SIG-M5 treated with dmso at 0.1 percent for 504 hours (cell line): ENCODE measurements at regions not wholly inside any gene's neighbourhood (a gene's known extent, or its start where the extent isn't known, plus 50 kb on each side); places are given as distances from the start of the nearest gene placed in this dataset.
"Not testable (repeated sequence)": the region's sequence is repeated elsewhere in the genome, so short reads cannot be mapped to it uniquely, and the experiment has no call there.

Experiments used
- DNase-seq: peaks from one replicate; lab custom pipeline; 2025; ENCODE audit not compliant: unreplicated experiment; lab: John Stamatoyannopoulos, UW

DNA sequence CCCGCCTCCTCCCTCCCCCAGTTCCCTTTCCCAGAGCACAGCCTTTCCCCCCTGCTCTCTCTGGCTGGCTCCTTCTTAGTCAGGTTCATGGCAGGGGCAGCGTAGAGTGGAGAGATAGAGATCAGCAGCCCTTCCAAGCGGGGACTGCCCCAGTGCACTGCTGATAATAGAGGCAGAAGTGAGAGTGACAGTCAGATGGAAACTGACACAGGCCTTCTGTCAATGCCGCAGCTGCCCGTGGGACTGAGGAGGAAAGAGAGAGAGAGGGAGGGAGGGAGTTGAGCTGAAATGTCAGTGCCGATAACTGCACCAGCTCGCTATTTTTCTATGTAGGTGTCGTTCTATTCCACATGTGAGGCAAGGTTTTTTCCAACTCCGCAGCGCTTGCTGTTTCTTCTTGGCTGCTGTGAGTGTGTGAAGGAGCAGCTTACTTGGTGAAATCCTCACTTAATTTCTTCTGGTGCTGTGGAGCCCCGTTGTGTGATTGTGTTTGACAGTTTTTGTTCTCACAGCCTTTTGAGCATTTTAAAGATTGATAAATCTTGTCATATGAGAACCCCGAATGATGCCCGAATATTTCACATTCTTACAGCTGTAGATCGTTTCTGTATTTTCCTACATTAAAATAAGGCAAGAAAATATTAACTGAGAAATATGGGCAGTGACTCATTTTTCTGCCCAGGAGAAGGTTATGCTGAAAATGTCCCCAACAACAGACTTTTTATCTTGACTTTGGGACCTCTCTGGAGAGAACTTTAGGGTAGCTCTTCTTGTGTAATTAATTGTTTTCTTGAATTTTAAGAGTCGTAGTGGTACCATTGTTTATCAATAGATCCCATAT lies 386.4 kb upstream of the MMS22L start:
- DNase-seq: no peak

DNA sequence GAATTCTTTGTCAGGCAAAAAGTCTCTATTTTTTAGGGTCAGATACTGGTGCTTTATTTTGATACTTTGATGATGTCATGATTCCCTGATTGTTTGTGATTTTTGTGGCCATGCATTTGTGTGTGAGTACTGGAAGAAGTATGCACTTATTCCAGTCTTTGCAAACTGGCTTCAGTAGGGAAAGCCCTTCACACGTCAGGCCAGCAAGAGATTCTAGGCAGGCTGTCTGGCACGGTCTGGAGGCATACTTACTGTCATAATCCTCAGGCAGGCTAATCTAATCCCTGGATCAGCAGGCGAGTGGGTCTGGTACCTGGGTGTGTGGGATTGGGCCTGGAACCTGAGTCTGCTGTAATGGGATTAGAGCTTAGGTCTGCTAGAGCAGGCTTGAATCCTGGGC lies 391.8 kb upstream of the MMS22L start:
- DNase-seq: no peak

DNA sequence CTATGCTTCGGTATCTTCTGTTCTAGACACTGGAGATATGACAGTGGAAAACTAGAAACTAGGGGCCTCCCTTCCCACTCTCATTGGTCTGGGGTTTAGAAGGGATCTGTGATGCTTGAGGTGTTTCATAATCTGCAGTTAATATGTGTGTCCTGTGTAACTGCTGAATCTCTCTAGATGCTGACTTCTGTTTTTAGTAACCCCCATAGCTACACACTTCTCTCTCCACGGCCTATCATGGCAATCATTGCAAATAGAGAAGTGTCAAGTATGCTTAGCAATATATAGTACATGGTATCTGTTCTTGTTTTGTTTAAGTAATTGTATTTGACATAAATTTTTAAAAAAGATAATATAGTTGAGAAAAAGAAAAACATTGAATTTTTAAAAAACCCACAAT lies 394.6 kb upstream of the MMS22L start:
- DNase-seq: no peak

DNA sequence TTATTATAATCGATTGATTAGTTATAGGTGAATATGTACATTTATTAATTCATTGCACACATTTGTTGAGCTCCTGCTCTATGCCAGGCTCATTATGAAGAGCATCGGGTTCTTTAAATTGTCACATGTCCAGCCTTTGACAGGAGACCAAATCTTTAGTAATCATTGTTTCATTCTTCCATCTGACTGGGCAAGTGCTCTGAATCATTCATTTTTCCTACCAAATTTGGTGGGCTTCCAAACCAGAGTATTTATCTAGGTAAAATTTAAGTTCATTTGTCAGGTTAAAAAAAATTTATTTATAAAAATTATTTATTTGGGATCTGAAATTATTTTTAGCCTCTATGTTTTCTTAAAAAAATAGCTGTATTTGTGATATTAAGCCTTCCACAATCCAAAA lies 404.9 kb upstream of the MMS22L start:
- no peak for DNase-seq

DNA sequence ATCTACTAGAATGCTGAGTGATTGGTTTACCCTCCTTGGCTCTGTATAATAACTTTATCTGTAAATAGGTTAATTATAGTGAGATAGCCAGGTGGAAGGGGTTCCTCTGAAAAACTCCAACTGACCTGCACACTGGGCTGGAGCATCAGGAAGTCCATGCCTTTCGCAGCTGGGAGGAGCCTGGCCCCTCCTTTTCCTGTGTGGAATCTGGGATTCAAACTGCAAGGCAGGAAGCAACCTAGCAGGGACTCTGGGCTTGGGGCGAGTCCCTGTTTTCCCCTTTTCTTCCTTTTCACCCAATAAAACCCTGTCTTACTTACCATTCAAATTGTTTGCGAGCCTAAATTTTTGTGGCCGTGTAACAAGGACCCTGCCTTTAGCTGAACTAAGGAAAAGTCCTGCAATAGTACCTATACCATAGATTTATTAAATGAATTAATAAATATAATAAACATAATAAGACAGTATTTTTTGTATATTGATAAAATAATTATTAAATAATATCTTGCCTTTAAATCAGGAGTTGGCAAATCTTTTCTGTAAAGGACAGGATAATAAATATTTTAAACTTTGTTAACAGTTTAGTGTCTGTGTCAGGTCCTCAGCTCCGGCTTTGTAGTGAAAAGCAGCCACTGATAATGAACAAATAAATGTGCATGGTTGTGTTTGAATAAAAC lies 406.2 kb upstream of the MMS22L start:
- DNase-seq: no peak

DNA sequence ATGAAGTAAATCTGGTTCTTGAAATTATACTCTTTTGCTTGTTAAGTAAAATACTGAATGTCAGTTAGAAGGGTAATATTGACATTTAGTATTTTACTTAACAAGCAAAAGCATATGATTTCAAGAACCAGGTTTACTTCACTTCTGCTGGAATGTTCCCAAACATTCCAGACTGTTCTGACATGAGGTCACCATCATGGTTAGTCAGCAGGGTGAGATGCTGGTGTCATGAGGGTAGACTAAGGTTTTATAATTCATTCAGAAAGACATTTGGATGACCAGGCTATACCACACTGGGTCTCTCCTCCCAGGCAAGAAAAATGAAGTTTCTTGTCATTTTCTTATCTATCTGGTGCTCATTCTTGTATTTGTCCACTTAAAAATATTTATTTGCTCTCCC lies 414.4 kb upstream of the MMS22L start:
- no peak for DNase-seq

DNA sequence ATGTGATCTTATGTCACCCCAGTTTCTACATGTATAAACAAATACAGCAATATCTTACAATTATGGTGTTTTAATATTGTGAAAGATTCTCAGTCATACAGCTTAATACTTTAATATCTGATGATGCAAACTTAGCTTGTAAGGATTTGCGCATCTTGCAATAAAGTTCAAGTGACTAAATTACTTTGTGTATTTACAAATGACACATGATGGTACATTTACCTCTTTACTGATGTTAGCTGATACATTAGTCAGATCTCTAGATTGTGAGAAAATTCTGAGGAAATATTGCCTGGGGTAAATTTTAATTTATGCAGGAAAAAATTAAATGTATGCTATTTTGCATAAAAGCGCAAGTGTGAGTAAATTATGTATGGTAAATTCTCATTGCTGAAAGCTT lies 418.8 kb upstream of the MMS22L start:
- no peak for DNase-seq

DNA sequence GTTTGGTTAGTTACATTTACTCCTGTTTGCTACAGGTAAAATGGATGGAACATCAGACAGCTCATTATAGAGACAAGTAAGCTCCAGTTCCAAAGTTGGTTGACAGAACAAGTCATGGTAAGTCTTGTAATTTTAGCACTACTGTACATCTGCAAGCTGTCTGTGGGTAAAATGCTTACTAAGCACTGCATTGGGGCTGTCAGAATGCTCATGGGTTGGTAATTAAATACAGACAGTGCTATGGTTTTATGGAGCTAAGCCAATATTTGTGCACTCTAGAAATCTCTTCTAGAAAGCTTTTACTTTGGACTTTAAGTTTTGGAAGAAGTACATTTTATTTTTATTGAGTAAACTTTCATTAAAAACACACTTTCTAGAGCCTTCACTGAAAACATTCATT lies 419.2 kb upstream of the MMS22L start:
- DNase-seq: no peak

DNA sequence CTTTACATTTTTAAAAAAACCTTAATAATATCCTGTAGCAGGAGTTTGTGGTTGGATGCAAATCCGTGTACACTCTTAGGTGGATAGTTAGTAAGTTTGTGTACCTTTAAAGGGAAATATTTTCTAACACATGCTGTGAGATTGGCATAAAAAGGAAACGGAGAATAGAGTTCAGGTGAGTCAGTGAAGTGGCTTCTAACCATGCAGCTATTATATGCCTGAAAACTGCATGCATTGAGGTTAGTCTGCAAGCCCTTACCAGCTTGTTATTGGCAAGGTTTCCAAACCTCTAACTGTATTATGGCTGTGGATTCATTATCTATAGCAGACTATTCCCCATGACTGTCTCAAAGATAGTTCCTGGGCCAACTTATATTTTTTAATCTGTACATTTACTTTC lies 420.6 kb upstream of the MMS22L start:
- no peak for DNase-seq

DNA sequence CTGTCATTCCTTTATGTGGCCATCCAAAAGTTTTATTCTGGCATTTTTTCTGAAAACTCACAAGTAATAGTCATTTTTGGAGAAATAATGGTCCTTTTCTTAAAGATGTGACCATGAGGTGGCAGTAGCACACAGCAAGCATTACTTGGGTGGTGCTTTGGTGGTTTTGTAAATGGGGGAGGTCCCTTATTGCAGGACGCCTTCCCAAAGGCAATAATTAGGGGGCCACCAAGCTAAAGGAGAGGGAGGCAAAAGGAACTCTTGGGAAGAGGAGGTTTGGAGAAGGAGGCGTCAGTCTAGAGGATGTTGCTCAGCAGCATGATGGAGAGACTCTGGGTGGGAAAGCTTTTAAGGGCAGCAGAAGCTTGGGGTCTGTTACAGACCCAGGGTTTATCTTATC lies 422.6 kb upstream of the MMS22L start:
- no peak for DNase-seq

DNA sequence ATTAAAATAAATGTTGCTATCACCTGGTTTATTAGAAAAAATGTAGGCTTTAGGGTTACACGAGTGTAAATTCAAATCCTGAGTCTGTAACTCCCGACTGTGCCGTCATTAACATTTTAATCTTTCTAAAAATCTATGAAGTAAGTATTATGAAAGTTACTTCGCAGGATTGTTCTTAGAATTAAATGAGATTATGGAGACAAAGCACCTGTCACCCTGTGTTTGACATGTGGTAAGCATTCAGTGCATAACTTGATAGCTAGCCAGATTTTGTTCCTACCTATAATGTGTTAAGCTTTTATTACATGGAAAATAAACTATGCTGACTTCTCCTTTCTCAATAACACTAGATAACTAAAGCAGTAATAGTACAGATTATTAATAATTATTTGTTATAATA lies 429.7 kb upstream of the MMS22L start:
- DNase-seq: no peak

DNA sequence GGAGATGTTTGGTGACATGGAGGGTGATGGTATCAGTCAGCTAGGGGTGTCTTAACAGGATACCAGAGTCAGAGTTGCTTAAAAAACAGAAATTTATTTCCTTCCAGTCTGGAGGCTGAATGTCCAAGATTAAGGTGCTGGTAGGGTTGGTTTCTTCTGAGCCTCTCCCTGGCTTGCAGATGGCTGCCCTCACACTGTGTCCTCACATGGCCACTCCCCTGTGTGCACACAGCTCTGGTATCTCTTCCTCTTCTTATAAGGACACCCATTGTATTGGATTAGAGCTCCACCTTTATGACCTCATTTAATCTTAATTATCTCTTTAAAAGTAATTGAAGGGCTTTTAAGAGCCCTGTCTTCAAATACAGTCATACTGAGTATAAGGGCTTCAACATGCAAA lies 431.8 kb upstream of the MMS22L start:
- DNase-seq: no peak

DNA sequence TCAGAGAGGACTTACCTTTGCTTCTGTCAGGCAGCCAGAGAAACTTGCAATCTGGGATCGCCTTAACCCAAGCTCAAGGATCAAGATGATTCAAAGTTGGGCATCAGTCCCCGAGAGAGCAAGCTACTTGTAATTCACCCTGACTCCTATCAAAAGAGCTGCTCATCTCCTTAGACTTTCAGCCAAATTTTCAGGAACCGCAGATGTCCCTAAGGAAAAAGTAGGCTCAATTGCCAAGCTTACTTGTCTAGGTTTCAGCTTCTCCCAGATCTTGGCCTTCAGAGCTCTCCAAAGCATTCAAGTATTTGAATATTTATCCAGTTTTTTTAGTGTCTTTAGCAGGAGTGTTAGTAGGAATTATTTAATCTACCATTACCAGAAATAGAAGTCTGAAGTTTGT lies 434.1 kb upstream of the MMS22L start:
- DNase-seq: no peak

DNA sequence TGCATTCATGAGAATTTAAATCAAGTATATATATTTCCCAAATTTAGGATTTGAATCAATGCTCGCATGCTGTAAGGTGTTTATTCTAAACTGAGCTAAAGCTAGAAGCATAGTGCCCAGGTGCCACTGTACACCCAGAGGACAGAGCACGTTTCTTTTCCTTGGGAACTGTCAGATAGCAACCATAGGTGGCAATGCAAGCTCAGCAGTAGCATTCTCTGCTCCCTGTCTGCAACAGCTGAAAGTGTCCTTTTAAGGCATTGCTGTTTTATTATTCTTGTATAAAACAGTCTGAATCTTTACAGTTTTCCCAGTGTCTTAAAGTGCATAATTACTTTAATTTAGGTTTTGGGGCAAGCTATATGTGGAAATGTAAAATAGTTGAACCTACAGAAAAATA lies 443.4 kb upstream of the MMS22L start:
- no peak for DNase-seq

DNA sequence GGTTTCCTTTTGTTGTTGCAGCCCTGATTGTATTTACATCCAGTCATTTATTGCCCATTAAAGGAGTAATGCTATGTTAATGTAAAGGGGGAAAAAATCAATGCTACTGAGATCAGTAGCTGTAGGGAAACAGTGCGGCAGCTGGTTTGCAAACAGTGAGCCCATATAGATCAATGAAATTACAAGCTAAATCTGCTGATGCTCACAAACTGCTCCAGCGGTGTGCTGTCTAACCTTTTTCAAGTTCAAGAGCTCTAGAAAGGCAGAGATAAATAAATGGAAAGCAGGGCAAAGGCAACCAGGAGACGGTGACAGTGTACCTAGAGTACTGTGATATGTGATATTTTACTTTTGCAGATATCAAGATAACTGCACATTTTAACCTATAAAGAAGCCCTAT lies 449.0 kb upstream of the MMS22L start:
- no peak for DNase-seq

DNA sequence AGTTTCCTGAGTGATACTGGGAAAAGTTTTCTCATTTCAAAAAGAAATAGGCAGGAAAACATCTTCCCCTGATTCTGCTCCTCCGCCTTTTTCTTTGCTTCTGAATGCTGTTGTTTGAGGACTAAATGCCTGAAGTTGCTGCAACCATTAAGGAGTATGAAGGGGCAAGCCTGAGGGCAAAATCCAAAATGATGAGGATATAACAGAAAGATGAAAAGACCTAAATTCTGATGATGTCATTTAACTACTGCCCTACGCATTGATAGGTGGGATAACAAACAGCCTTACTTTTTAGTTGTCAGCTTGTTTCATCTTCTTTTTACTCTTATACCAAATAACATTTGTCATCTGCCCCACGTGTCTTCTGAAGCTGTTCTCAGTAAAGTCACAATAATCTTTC lies 474.6 kb upstream of the MMS22L start:
- no peak for DNase-seq

DNA sequence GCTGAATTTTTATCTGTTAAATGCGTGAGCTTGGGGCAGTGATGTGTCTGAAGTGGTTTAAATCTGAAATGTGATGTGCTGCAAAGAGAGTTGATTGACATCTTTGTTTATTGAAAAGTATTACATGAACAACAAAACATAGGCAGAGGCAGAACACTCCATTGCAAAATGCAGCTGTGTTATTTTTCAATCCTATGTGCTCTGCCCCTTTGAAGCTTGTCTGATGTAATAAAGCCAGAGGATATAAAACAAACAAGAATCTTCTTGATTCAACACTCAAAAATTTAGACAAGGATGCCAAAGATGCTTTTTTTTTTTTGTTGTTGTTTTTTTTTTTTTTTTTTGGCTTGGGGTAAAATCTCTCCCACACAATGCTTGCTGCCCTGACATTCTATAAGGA lies 482.4 kb upstream of the MMS22L start:
- DNase-seq: no peak

DNA sequence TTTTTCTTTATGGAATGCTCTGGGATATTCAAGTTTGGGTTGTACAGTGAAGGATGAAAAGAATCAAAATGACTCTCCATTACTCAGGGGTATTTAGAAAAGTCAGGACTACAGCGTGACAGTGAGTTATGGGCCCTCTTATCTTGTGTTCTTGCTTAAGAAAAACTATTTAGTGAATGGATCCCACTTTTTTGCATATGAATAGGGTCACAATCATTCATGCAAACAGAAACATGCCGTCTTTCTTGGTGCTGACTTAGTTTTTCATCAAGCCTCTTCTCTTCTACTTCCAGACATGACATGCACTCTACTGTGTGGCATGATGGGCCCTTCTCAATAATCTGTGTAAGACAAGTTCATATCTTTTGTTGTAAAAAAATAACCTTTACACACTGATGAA lies 488.4 kb upstream of the MMS22L start:
- DNase-seq: no peak

DNA sequence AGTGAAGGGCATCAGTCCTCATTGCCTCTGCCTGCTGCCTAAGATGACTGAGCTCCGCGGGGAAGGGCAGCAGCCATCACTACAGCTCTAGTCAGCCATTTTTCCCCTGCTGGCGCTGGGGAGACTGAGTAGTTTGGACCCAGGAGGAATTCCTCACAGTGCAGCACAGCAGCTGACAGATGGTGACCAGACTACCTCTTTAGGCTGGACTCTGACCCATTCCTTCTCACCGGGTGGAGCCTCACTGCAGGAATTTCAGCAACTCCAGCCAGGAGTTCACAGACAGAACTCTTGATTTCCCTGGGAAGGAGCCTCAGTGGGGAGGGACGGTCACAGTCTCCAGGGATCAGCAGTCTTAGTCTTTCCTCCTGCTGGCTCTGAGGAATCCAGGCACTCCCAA lies 492.0 kb upstream of the MMS22L start:
- DNase-seq: no peak

DNA sequence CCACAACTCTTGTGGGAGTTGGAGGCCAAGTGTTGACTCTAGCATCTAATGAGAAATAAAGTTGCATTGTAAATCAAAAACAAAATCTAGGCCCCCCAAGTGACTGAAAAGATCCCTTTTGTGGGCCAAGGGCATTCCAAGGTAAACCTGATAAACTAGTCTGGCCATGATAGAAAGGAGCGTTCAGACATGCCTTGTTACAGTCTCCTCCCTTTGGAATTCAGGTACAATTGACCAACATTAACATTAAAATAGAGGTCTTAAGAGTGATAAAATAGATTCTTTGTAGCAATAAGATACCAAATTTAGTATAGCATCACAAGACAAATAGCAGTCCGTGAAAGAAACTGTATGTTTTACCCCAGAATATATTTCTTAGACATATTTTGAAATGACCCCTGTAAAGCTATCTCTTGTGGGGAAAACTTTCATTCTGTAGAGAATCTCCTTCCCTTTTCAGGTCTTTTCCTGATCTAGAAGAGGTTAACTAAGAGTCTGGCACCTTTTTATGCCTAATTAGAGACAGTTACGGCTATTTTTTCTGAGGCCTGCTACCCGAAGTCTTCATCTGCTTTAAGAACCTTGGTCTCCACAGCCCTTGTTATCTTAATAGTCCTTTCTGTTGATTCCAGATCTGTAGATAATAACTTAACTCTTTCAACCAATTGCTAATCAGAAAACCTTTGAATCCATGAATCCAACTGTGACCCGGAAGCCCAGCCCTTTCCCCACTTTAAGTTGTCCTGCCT lies 495.4 kb upstream of the MMS22L start:
- DNase-seq: no peak

DNA sequence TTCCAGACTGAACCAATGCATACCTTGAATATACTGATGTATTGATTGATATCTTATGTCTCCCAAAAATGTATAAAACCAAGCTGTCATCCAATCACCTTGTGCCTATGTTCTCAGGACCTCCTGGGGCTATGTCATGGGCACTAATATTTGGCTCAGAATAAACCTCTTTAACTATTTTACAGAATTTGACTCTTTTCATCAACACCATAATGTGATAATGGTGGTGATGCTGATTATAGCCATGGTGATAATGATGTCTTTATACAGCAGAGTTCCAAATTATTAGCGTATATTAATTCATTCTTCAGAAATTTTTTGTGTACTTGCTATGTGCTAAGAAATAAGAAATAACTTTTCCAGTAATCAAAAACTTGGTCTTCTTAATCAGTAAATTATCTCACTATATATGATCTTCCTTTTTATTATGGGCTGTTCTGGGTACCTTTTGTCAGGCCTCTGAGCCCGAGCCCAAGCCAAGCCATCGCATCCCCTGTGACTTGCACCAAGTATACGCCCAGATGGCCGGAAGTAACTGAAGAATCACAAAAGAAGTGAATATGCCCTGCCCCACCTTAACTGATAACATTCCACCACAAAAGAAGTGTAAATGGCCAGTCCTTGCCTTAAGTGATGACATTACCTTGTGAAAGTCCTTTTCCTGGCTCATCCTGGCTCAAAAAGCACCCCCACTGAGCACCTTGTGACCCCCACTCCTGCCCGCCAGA lies 496.2 kb upstream of the MMS22L start:
- not testable (repeated sequence) for DNase-seq
